Panc1 (cell line): ENCODE measurements at regions not wholly inside any gene's neighbourhood (a gene's known extent, or its start where the extent isn't known, plus 50 kb on each side); places are given as distances from the start of the nearest gene placed in this dataset.

ENCODE experiments used
- ATAC-seq: fragments of 200-7000 bp; cut with Tn5 transposase; 2 replicates; pipeline ENCODE4 v1.9.1; 2020; ENCODE audit warnings: mild to moderate bottlenecking, moderate library complexity
- BruUV-seq: library from RNA; stranded (reverse); fragments of 400-500 nt; replicated peaks from 2 replicates; lab custom pipeline; 2021; lab: Mats Ljungman, UMichigan
- CTCF ChIA-PET: fragments of 300-600 bp; sonication (Branson Sonifier 250); formaldehyde crosslinking; loops from one replicate; lab custom pipeline; 2022; ENCODE audit warnings: antibody characterized with exemption; lab: Charles Lee
- POLR2A ChIA-PET: fragments of 300-600 bp; sonication (Branson Sonifier 250); formaldehyde crosslinking; loops from one replicate; lab custom pipeline; 2022; ENCODE audit warnings: antibody characterized with exemption; lab: Charles Lee
- DNase-seq: peaks from one replicate; pipeline ENCODE4 v3.0.0-alpha.2; 2010; ENCODE audit warnings: low read depth, low spot score
- H3K27ac ChIP-seq: 2 replicates; pipeline ENCODE4 v1.5.1; 2011; ENCODE audit warnings: mild to moderate bottlenecking, low read length, inconsistent platforms
- H3K27me3 ChIP-seq: fragments of 200-500 bp; sonication (Bioruptor generic); 2 replicates; pipeline ENCODE4 v1.6.0; 2014; ENCODE audit warnings: low read length, inconsistent platforms; ENCODE audit not compliant: control insufficient read depth, insufficient read depth
- H3K36me3 ChIP-seq: fragments of 200-500 bp; sonication (Bioruptor generic); 2 replicates; pipeline ENCODE4 v1.5.1; 2014; ENCODE audit warnings: inconsistent platforms, mild to moderate bottlenecking, low read length, moderate library complexity; ENCODE audit not compliant: control insufficient read depth, insufficient read depth
- H3K4me1 ChIP-seq: 2 replicates; pipeline ENCODE4 v1.5.1; 2011; ENCODE audit warnings: inconsistent platforms, mild to moderate bottlenecking, low read length, moderate library complexity; ENCODE audit not compliant: control insufficient read depth, insufficient read depth
- H3K4me3 ChIP-seq, 2 experiments: 2 replicates each; pipeline ENCODE4 v1.5.1; 2011 to 2012; ENCODE audit warnings: low read depth in 2 of 2, low read length in 2 of 2, mild to moderate bottlenecking in 2 of 2, inconsistent platforms in 1 of 2, moderate library complexity in 1 of 2
- H3K9me3 ChIP-seq: fragments of 200-500 bp; sonication (Bioruptor generic); 2 replicates; pipeline ENCODE4 v1.5.1; 2014; ENCODE audit warnings: low read depth, mild to moderate bottlenecking, inconsistent platforms, low read length, moderate library complexity; ENCODE audit not compliant: control insufficient read depth, insufficient read depth
- CTCF ChIP-seq: fragments of 450-650 bp; IDR thresholded peaks from 2 replicates; pipeline ENCODE4 v1.5.1; 2017; ENCODE audit warnings: mild to moderate bottlenecking
- POLR2AphosphoS5 ChIP-seq: IDR thresholded peaks from 2 replicates; pipeline ENCODE4 v1.6.1; 2012; ENCODE audit warnings: mild to moderate bottlenecking, low read depth, low read length, moderate library complexity
- REST ChIP-seq, 2 experiments: IDR thresholded peaks; 2 replicates each; pipeline ENCODE4 v1.6.1; 2011 to 2012; ENCODE audit warnings: low read depth in 2 of 2, control low read depth in 1 of 2, low read length in 1 of 2, mild to moderate bottlenecking in 1 of 2, moderate library complexity in 1 of 2; ENCODE audit not compliant: insufficient read depth in 1 of 2
- SIN3A ChIP-seq: IDR thresholded peaks from 2 replicates; pipeline ENCODE4 v1.6.1; 2012; ENCODE audit warnings: low read depth, mild to moderate bottlenecking, low read length, moderate library complexity, borderline replicate concordance; ENCODE audit not compliant: insufficient read depth
- TCF7L2 ChIP-seq: IDR thresholded peaks from 2 replicates; pipeline ENCODE4 v1.6.1; 2011; ENCODE audit warnings: mild to moderate bottlenecking, low read depth, low read length, inconsistent platforms
- in situ Hi-C: cut with HindIII; loops from 2 replicates; pipeline ENCODE4 v1.10.0; 2016; ENCODE audit warnings: low sequenced_read_pairs, low pct_unique_long_range_greater_than_20kb
- intact Hi-C: fragments of 100-400 bp; cut with micrococcal nuclease; formaldehyde crosslinking; loops from one replicate; pipeline ENCODE4 v1.10.0; 2022; ENCODE audit not compliant: unreplicated experiment

GRCh38 chr3:6091262-6091661 lies 769.7 kb upstream of the GRM7 start:
- POLR2A ChIA-PET, result no interaction called here
- in situ Hi-C loops, result no loop called here
- BruUV-seq, result no TSS peak

GRCh38 chr3:6095006-6095405 lies 765.9 kb upstream of the GRM7 start:
- no peaks in the 10 kb centered on the region for H3K27me3 ChIP-seq
- DNase-seq (no peak), ATAC-seq (no peak)
- H3K4me1 ChIP-seq, result no peaks in the 10 kb centered on the region
- POLR2A ChIA-PET, result no interaction called here
- no TSS peak for BruUV-seq
- TF ChIP-seq POLR2AphosphoS5 (no peak), SIN3A (no peak), TCF7L2 (no peak), REST (IDR thresholded peaks at IDR 0.05; ENCODE audit: insufficient read depth in 1 of 2, low read depth in 2 of 2, low read length in 1 of 2) (no peak), CTCF (no peak)
- intact Hi-C loops (no loop called here), in situ Hi-C loops (no loop called here)
- no peaks in the 10 kb centered on the region for H3K9me3 ChIP-seq
- H3K27ac ChIP-seq, result no peak overlapping the region
- CTCF ChIA-PET, result no interaction called here
- H3K36me3 ChIP-seq, result no peaks in the 10 kb centered on the region
- no peak overlapping the region for H3K4me3 ChIP-seq

More at GRCh38 chr3:6091262-6091661, 769.7 kb upstream of the GRM7 start:
- Histone ChIP-seq H3K4me3 (no peak overlapping the region), H3K36me3 (no peaks in the 10 kb centered on the region), H3K4me1 (no peaks in the 10 kb centered on the region), H3K9me3 (no peaks in the 10 kb centered on the region), H3K27me3 (no peaks in the 10 kb centered on the region), H3K27ac (no peak overlapping the region)
- TF ChIP-seq POLR2AphosphoS5 (no peak), CTCF (no peak), SIN3A (no peak), TCF7L2 (no peak)
- DNase-seq, result no peak
- CTCF ChIA-PET, result no interaction called here
- ATAC-seq, result no peak
- intact Hi-C loops, result no loop called here
